ENCODE measurements at regions not wholly inside any gene's neighbourhood (a gene's known extent, or its start where the extent isn't known, plus 50 kb on each side); places are given as distances from the start of the nearest gene placed in this dataset.

GRCh38 chr11:112541140-112542046, 280.7 kb upstream of the PLET1 start:
- TF ChIP-seq POLR2A (IDR thresholded peaks at IDR 0.05; ENCODE audit: low read length): no peak
- TF ChIP-seq GATA1 (IDR thresholded peaks at IDR 0.05; ENCODE audit: low read depth, low read length): no peak

Measured in erythroblast (primary cell).